ENCODE measurements at regions not wholly inside any gene's neighbourhood (a gene's known extent, or its start where the extent isn't known, plus 50 kb on each side); places are given as distances from the start of the nearest gene placed in this dataset.
A peak's percentile ranks its signal among the peaks of the same experiment; 100 is the strongest.

- Histone ChIP-seq H3K79me2 (ENCODE audit: insufficient read depth, low read length) (no peaks in the 10 kb centered on the region), H3K4me3 (ENCODE audit: insufficient read depth, low read depth, low read length) (no peak overlapping the region), H3K36me3 (ENCODE audit: insufficient read depth, low read length) (no peaks in the 10 kb centered on the region), H4K20me1 (ENCODE audit: insufficient read depth, low read length) (no peaks in the 10 kb centered on the region), H3K4me2 (ENCODE audit: low read length) (peak overlapping the region; percentile 11), H3K27me3 (ENCODE audit: insufficient read depth, low read length) (no peaks in the 10 kb centered on the region), H2AFZ (ENCODE audit: low read depth, low read length) (no peak overlapping the region), H3K27ac (ENCODE audit: low read depth, low read length) (no peak overlapping the region), H3K9ac (ENCODE audit: low read length) (no peak overlapping the region), H3K4me1 (ENCODE audit: insufficient read depth, low read length) (peaks cover 13% of the 10 kb centered on the region), H3K9me3 (ENCODE audit: insufficient read depth, low read depth, low read length) (no peaks in the 10 kb centered on the region)
- FAIRE-seq (no peak), DNase-seq (ENCODE audit: low read depth) (no peak)
- no peak overlapping the region for H3K4me3 Mint-ChIP-seq (ENCODE audit: unreplicated experiment)
- no peaks in the 10 kb centered on the region for H3K9me3 Mint-ChIP-seq (ENCODE audit: unreplicated experiment)
- TF ChIP-seq EZH2 (IDR thresholded peaks at IDR 0.05; ENCODE audit: insufficient read depth, low read length) (no peak), CTCF (IDR thresholded peaks at IDR 0.05; ENCODE audit: insufficient read depth, low read depth, low read length) (no peak)
- no peak overlapping the region for H3K27ac Mint-ChIP-seq (ENCODE audit: unreplicated experiment)
- H3K27me3 Mint-ChIP-seq (ENCODE audit: low read depth, unreplicated experiment), result no peaks in the 10 kb centered on the region
- H3K36me3 Mint-ChIP-seq (ENCODE audit: low read depth, unreplicated experiment), result no peaks in the 10 kb centered on the region
- H3K4me1 Mint-ChIP-seq (ENCODE audit: low read depth, unreplicated experiment), result peaks cover 23% of the 10 kb centered on the region
Observed at GRCh38 chr3:117788506-117788905, 1078.9 kb downstream of the TUSC7 start.

- TF ChIP-seq CTCF (IDR thresholded peaks at IDR 0.05; ENCODE audit: insufficient read depth, low read depth, low read length) (no peak), EZH2 (IDR thresholded peaks at IDR 0.05; ENCODE audit: insufficient read depth, low read length) (no peak)
- Histone ChIP-seq H3K27ac (ENCODE audit: low read depth, low read length) (no peak overlapping the region), H3K9ac (ENCODE audit: low read length) (no peak overlapping the region), H3K9me3 (ENCODE audit: insufficient read depth, low read depth, low read length) (no peaks in the 10 kb centered on the region), H3K4me1 (ENCODE audit: insufficient read depth, low read length) (peaks cover 17% of the 10 kb centered on the region), H3K27me3 (ENCODE audit: insufficient read depth, low read length) (no peaks in the 10 kb centered on the region), H2AFZ (ENCODE audit: low read depth, low read length) (no peak overlapping the region), H3K4me3 (ENCODE audit: insufficient read depth, low read depth, low read length) (no peak overlapping the region), H3K79me2 (ENCODE audit: insufficient read depth, low read length) (no peaks in the 10 kb centered on the region), H3K36me3 (ENCODE audit: insufficient read depth, low read length) (no peaks in the 10 kb centered on the region), H3K4me2 (ENCODE audit: low read length) (no peak overlapping the region), H4K20me1 (ENCODE audit: insufficient read depth, low read length) (no peaks in the 10 kb centered on the region)
- H3K4me1 Mint-ChIP-seq (ENCODE audit: low read depth, unreplicated experiment), result peaks cover 23% of the 10 kb centered on the region
- H3K4me3 Mint-ChIP-seq (ENCODE audit: unreplicated experiment), result no peak overlapping the region
- no peak for FAIRE-seq
- no peaks in the 10 kb centered on the region for H3K9me3 Mint-ChIP-seq (ENCODE audit: unreplicated experiment)
- H3K27ac Mint-ChIP-seq (ENCODE audit: unreplicated experiment), result peak overlapping the region; percentile 0
- DNase-seq (ENCODE audit: low read depth), result peak; percentile 52
- H3K27me3 Mint-ChIP-seq (ENCODE audit: low read depth, unreplicated experiment), result no peaks in the 10 kb centered on the region
- H3K36me3 Mint-ChIP-seq (ENCODE audit: low read depth, unreplicated experiment), result no peaks in the 10 kb centered on the region
Observed at GRCh38 chr3:117790235-117790987, 1080.8 kb downstream of the TUSC7 start.

- Histone ChIP-seq H3K9me3 (ENCODE audit: insufficient read depth, low read depth, low read length) (no peaks in the 10 kb centered on the region), H3K27me3 (ENCODE audit: insufficient read depth, low read length) (no peaks in the 10 kb centered on the region), H3K4me1 (ENCODE audit: insufficient read depth, low read length) (peaks cover 9% of the 10 kb centered on the region), H3K79me2 (ENCODE audit: insufficient read depth, low read length) (no peaks in the 10 kb centered on the region), H2AFZ (ENCODE audit: low read depth, low read length) (no peak overlapping the region), H3K9ac (ENCODE audit: low read length) (no peak overlapping the region), H4K20me1 (ENCODE audit: insufficient read depth, low read length) (no peaks in the 10 kb centered on the region), H3K36me3 (ENCODE audit: insufficient read depth, low read length) (no peaks in the 10 kb centered on the region), H3K4me2 (ENCODE audit: low read length) (peak overlapping the region; percentile 35), H3K4me3 (ENCODE audit: insufficient read depth, low read depth, low read length) (no peak overlapping the region), H3K27ac (ENCODE audit: low read depth, low read length) (no peak overlapping the region)
- DNase-seq (ENCODE audit: low read depth) (peak; percentile 21), FAIRE-seq (no peak)
- Mint-ChIP-seq H3K27ac (ENCODE audit: unreplicated experiment) (no peak overlapping the region), H3K4me3 (ENCODE audit: unreplicated experiment) (no peak overlapping the region), H3K36me3 (ENCODE audit: low read depth, unreplicated experiment) (no peaks in the 10 kb centered on the region), H3K9me3 (ENCODE audit: unreplicated experiment) (no peaks in the 10 kb centered on the region), H3K27me3 (ENCODE audit: low read depth, unreplicated experiment) (no peaks in the 10 kb centered on the region), H3K4me1 (ENCODE audit: low read depth, unreplicated experiment) (peaks cover 21% of the 10 kb centered on the region)
- no peak for TF ChIP-seq CTCF (IDR thresholded peaks at IDR 0.05; ENCODE audit: insufficient read depth, low read depth, low read length)
- no peak for TF ChIP-seq EZH2 (IDR thresholded peaks at IDR 0.05; ENCODE audit: insufficient read depth, low read length)
Observed at GRCh38 chr3:117793622-117794265, 1084.2 kb downstream of the TUSC7 start.

Measured in astrocyte (in vitro differentiated cells and primary cell).